H9 (cell line): ENCODE measurements at regions not wholly inside any gene's neighbourhood (a gene's known extent, or its start where the extent isn't known, plus 50 kb on each side); places are given as distances from the start of the nearest gene placed in this dataset.

Experiments used
- DNase-seq: peaks from one replicate; pipeline ENCODE4 v3.0.0-alpha.2; 2017
- H2AFZ ChIP-seq: one replicate; pipeline ENCODE4 v1.6.1; 2013; ENCODE audit warnings: mild to moderate bottlenecking, low read length, control low read depth, moderate library complexity
- H2AK5ac ChIP-seq: 2 replicates; pipeline ENCODE4 v1.6.1; 2013; ENCODE audit warnings: low read length, control low read depth, mixed read lengths; ENCODE audit not compliant: insufficient read length
- H2BK120ac ChIP-seq: one replicate; pipeline ENCODE4 v1.6.1; 2013; ENCODE audit warnings: low read depth, mild to moderate bottlenecking, low read length, control low read depth, inconsistent platforms; ENCODE audit not compliant: poor library complexity, severe bottlenecking
- H2BK12ac ChIP-seq: 2 replicates; pipeline ENCODE4 v1.6.1; 2013; ENCODE audit warnings: low read length, control low read depth, mixed read lengths, low read depth; ENCODE audit not compliant: insufficient read length
- H2BK15ac ChIP-seq: 2 replicates; pipeline ENCODE4 v1.6.1; 2013; ENCODE audit warnings: low read depth, low read length, control low read depth
- H2BK20ac ChIP-seq: one replicate; pipeline ENCODE4 v1.6.1; 2013; ENCODE audit warnings: low read depth, mild to moderate bottlenecking, low read length, control low read depth, inconsistent platforms; ENCODE audit not compliant: poor library complexity, severe bottlenecking
- H2BK5ac ChIP-seq: 2 replicates; pipeline ENCODE4 v1.6.1; 2013; ENCODE audit warnings: low read length, control low read depth, mixed read lengths; ENCODE audit not compliant: insufficient read length
- H3K14ac ChIP-seq: 2 replicates; pipeline ENCODE4 v1.6.1; 2013; ENCODE audit warnings: low read length, control low read depth; ENCODE audit not compliant: insufficient read depth
- H3K18ac ChIP-seq: 2 replicates; pipeline ENCODE4 v1.6.1; 2013; ENCODE audit warnings: low read depth, mild to moderate bottlenecking, mixed read lengths, low read length, control low read depth; ENCODE audit not compliant: insufficient read length
- H3K23ac ChIP-seq: 2 replicates; pipeline ENCODE4 v1.6.1; 2013; ENCODE audit warnings: low read length, control low read depth, mixed read lengths, low read depth; ENCODE audit not compliant: insufficient read length
- H3K23me2 ChIP-seq: 2 replicates; pipeline ENCODE4 v1.6.1; 2013; ENCODE audit warnings: low read depth, mild to moderate bottlenecking, mixed read lengths, low read length, control low read depth; ENCODE audit not compliant: insufficient read length, poor library complexity, severe bottlenecking
- H3K27ac ChIP-seq: 2 replicates; pipeline ENCODE4 v1.5.1; 2013; ENCODE audit warnings: low read length, control low read depth, mixed read lengths, low read depth; ENCODE audit not compliant: insufficient read length
- H3K27me3 ChIP-seq: 2 replicates; pipeline ENCODE4 v1.6.1; 2013; ENCODE audit warnings: low read length, control low read depth, inconsistent platforms; ENCODE audit not compliant: insufficient read depth
- H3K4ac ChIP-seq: 2 replicates; pipeline ENCODE4 v1.6.1; 2013; ENCODE audit warnings: low read depth, mild to moderate bottlenecking, control low read depth, inconsistent platforms, low read length, moderate library complexity
- H3K4me1 ChIP-seq: 2 replicates; pipeline ENCODE4 v1.6.1; 2013; ENCODE audit warnings: low read length, control low read depth, inconsistent platforms; ENCODE audit not compliant: insufficient read depth
- H3K4me2 ChIP-seq: 2 replicates; pipeline ENCODE4 v1.6.1; 2013; ENCODE audit warnings: low read length, control low read depth, mixed read lengths; ENCODE audit not compliant: insufficient read length, insufficient read depth
- H3K56ac ChIP-seq: 2 replicates; pipeline ENCODE4 v1.6.1; 2013; ENCODE audit warnings: low read depth, mild to moderate bottlenecking, mixed read lengths, low read length, control low read depth; ENCODE audit not compliant: insufficient read length
- H3K79me1 ChIP-seq: 2 replicates; pipeline ENCODE4 v1.6.1; 2013; ENCODE audit warnings: low read depth, mild to moderate bottlenecking, moderate library complexity, low read length, control low read depth, inconsistent platforms; ENCODE audit not compliant: insufficient read depth, poor library complexity, severe bottlenecking
- H3K79me2 ChIP-seq: 2 replicates; pipeline ENCODE4 v1.6.1; 2013; ENCODE audit warnings: low read length, control low read depth, inconsistent platforms; ENCODE audit not compliant: insufficient read depth
- H3K9ac ChIP-seq: 2 replicates; pipeline ENCODE4 v1.6.1; 2013; ENCODE audit warnings: low read length, control low read depth, mixed read lengths; ENCODE audit not compliant: insufficient read length; ENCODE audit errors: extremely low read depth
- H3K9me3 ChIP-seq: one replicate; pipeline ENCODE4 v1.6.1; 2013; ENCODE audit warnings: low read depth, low read length, inconsistent platforms; ENCODE audit not compliant: control insufficient read depth
- H3T11ph ChIP-seq: one replicate; pipeline ENCODE4 v1.6.1; 2013; ENCODE audit warnings: mild to moderate bottlenecking, low read length, control low read depth, inconsistent platforms
- H4K20me1 ChIP-seq: one replicate; pipeline ENCODE4 v1.6.1; 2013; ENCODE audit not compliant: control insufficient read depth, insufficient read length, insufficient read depth
- H4K5ac ChIP-seq: 2 replicates; pipeline ENCODE4 v1.6.1; 2013; ENCODE audit warnings: low read depth, mild to moderate bottlenecking, mixed read lengths, low read length, control low read depth; ENCODE audit not compliant: insufficient read length
- H4K8ac ChIP-seq: replicated peaks from 2 replicates; pipeline ENCODE4 v1.6.1; 2013; ENCODE audit warnings: low read length, control low read depth, mixed read lengths, low read depth; ENCODE audit not compliant: insufficient read length
- H4K91ac ChIP-seq: 2 replicates; pipeline ENCODE4 v1.6.1; 2013; ENCODE audit warnings: low read depth, mild to moderate bottlenecking, moderate library complexity, mixed read lengths, low read length, control low read depth; ENCODE audit not compliant: insufficient read length
- H3K27ac Mint-ChIP-seq, 3 experiments: 2 replicates in 2 of 3; 3 replicates in 1 of 3; pipeline ENCODE4 v1.8.0; 2020 to 2021; ENCODE audit warnings: mixed read lengths in 3 of 3, mild to moderate bottlenecking in 1 of 3, moderate library complexity in 1 of 3
- H3K27me3 Mint-ChIP-seq: 2 replicates; pipeline ENCODE4 v1.8.0; 2021; ENCODE audit warnings: low read depth, mild to moderate bottlenecking, moderate library complexity, mixed read lengths
- H3K36me3 Mint-ChIP-seq, 3 experiments: 2 replicates in 2 of 3; 3 replicates in 1 of 3; pipeline ENCODE4 v1.8.0; 2020 to 2021; ENCODE audit warnings: low read depth in 3 of 3, mixed read lengths in 3 of 3; ENCODE audit not compliant: insufficient read depth in 1 of 3
- H3K4me1 Mint-ChIP-seq, 2 experiments: 2 replicates each; pipeline ENCODE4 v1.8.0; 2020; ENCODE audit warnings: mixed read lengths in 2 of 2
- H3K4me3 Mint-ChIP-seq, 2 experiments: 2 replicates in 1 of 2; 3 replicates in 1 of 2; pipeline ENCODE4 v1.8.0; 2020 to 2021; ENCODE audit warnings: mild to moderate bottlenecking in 2 of 2, mixed read lengths in 2 of 2, moderate library complexity in 1 of 2
- H3K9me3 Mint-ChIP-seq, 2 experiments: 2 replicates in 1 of 2; 3 replicates in 1 of 2; pipeline ENCODE4 v1.8.0; 2020; ENCODE audit warnings: mild to moderate bottlenecking in 2 of 2, mixed read lengths in 2 of 2, moderate library complexity in 1 of 2
- WGBS: extraction: QIAGEN DNeasy Blood & Tissue Kit; methylation state at CpG from one replicate; pipeline ENCODE4 v1.1.7; 2013; ENCODE audit warnings: missing lambda C conversion rate, low lambda C conversion rate, mixed read lengths; ENCODE audit not compliant: insufficient read length; ENCODE audit errors: extremely low coverage; 5-methylcytosine and 5-hydroxymethylcytosine counted together
- TF ChIP-seq, protein P1 (sequence below): fragments of 200-600 bp; sonication (generic); conservative IDR thresholded peaks from 3 replicates; pipeline ENCODE4 v1.8.0; 2021; ENCODE audit warnings: antibody characterized with exemption, mild to moderate bottlenecking

DNA sequence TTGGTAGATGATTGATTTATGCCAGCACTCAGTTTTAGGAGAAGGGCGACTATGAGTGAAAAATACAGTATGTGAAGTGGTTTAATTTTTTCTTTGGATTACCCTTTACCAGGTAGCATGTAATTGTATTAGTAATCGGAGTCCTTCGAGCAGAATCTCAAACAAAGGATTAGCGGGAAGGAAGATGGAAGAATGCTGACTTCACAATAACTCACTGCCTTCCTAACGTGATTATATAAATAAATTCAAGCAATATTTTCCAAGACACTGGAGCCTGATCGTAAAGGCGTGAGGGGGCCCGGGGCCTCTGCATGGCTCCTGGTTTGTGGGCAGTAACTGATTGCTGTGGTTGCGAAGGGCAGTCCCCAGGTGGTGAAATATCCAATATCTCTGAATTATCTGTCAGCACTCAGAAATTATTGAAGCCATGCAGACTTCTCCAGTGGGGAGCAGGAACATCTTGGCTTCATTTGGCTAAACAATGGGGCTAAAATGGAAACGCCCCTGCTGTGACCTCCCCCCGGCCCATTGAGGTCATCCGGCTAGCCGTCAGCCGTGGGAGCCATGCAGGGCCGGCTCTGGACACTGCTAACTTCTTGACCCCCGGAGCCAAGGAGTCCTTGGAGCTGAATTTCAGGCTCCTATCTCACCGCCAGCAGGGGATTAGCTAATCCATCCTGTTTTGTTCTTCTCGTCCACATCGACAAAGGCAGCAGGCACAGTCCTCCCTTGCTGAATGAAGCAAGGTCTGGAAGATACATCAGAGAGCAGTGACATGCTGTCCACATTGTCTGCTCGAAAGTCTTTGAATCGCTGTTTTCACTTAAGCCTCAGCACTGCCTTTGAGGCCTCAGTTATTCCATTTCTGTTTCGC, 295.9 kb upstream of the N4BP1 start:
- H3K4me2 ChIP-seq: no peak overlapping the region
- no peak overlapping the region for H3T11ph ChIP-seq
- H3K4ac ChIP-seq: no peak overlapping the region
- H3K9me3 ChIP-seq: no peaks in the 10 kb centered on the region
- H4K91ac ChIP-seq: no peak overlapping the region
- Mint-ChIP-seq H3K4me3 (no peak overlapping the region), H3K36me3 (no peaks in the 10 kb centered on the region), H3K9me3 (no peaks in the 10 kb centered on the region), H3K27me3 (no peaks in the 10 kb centered on the region; the same call in none of the 2 replicates), H3K27ac (no peak overlapping the region), H3K4me1 (peaks cover 31 to 39% of the 10 kb centered on the region in 2 experiments)
- no peaks in the 10 kb centered on the region for H3K23me2 ChIP-seq
- no peak overlapping the region for H2AK5ac ChIP-seq
- no peaks in the 10 kb centered on the region for H3K79me2 ChIP-seq
- H4K20me1 ChIP-seq: no peaks in the 10 kb centered on the region
- no peak overlapping the region for H3K9ac ChIP-seq
- H2BK15ac ChIP-seq: no peak overlapping the region
- no peak overlapping the region for H3K23ac ChIP-seq
- H2BK12ac ChIP-seq: no peak overlapping the region
- H3K18ac ChIP-seq: no peak overlapping the region
- no peak overlapping the region for H2AFZ ChIP-seq
- TF ChIP-seq, protein P1, sequence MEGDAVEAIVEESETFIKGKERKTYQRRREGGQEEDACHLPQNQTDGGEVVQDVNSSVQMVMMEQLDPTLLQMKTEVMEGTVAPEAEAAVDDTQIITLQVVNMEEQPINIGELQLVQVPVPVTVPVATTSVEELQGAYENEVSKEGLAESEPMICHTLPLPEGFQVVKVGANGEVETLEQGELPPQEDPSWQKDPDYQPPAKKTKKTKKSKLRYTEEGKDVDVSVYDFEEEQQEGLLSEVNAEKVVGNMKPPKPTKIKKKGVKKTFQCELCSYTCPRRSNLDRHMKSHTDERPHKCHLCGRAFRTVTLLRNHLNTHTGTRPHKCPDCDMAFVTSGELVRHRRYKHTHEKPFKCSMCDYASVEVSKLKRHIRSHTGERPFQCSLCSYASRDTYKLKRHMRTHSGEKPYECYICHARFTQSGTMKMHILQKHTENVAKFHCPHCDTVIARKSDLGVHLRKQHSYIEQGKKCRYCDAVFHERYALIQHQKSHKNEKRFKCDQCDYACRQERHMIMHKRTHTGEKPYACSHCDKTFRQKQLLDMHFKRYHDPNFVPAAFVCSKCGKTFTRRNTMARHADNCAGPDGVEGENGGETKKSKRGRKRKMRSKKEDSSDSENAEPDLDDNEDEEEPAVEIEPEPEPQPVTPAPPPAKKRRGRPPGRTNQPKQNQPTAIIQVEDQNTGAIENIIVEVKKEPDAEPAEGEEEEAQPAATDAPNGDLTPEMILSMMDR: no peak
- H3K56ac ChIP-seq: no peak overlapping the region
- H4K5ac ChIP-seq: no peak overlapping the region
- H2BK5ac ChIP-seq: no peak overlapping the region
- H3K27ac ChIP-seq: no peak overlapping the region
- H3K4me1 ChIP-seq: peaks cover 4% of the 10 kb centered on the region; the same call in 1 of the 2 replicates
- no peak overlapping the region for H2BK120ac ChIP-seq
- DNase-seq: no peak
- H3K14ac ChIP-seq: no peak overlapping the region
- H3K79me1 ChIP-seq: no peaks in the 10 kb centered on the region
- H4K8ac ChIP-seq: no peak overlapping the region
- no CpG with 5 or more reads among the region's 22 CpGs for WGBS
- H2BK20ac ChIP-seq: no peak overlapping the region
- no peaks in the 10 kb centered on the region for H3K27me3 ChIP-seq
